Activated effector memory CD4-positive, alpha-beta T cell treated with anti-CD3 and anti-CD28 coated beads, Interleukin-2, amount 50 U/mL, for 16 hours (primary cell): ENCODE measurements at regions not wholly inside any gene's neighbourhood (a gene's known extent, or its start where the extent isn't known, plus 50 kb on each side); places are given as distances from the start of the nearest gene placed in this dataset.

Experiments used
- DNase-seq: peaks from one replicate; pipeline ENCODE4 v3.0.0-alpha.2; 2020

GRCh38 chr17:79141578-79142355, 67.1 kb downstream of the ENGASE start:
- no peak for DNase-seq

- no peak for DNase-seq
Observed at GRCh38 chr17:79138826-79139225, 64.2 kb downstream of the ENGASE start.

GRCh38 chr17:79137789-79138165, 63.2 kb downstream of the ENGASE start:
- DNase-seq: no peak

GRCh38 chr17:79137015-79137788, 62.6 kb downstream of the ENGASE start:
- no peak for DNase-seq

DNA sequence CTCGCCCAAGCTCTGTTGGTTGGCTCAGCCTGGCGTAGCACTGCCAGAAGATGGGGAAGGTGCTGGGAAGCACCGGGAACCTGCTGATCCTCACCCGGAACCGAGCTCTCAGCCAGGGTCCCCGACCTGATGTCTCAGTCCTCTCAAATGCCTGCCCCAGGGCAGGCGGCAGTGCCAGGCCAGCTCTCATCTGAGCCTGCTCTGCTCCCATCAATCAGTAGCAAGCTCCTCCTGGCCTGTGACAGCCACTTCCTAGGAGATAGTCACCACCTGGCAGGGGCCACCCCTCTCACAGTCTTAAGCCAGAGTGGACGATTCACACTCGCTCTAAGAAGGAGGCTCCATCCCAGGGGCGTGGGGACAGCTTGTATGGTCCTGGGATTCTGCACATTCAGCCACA, 62.0 kb downstream of the ENGASE start:
- DNase-seq: no peak
